ENCODE measurements at regions not wholly inside any gene's neighbourhood (a gene's known extent, or its start where the extent isn't known, plus 50 kb on each side); places are given as distances from the start of the nearest gene placed in this dataset.

GRCh38 chr6:168721571-168721970, 280.6 kb downstream of the SMOC2 start:
- no peak for TF ChIP-seq POLR2A (IDR thresholded peaks at IDR 0.05; ENCODE audit: low read depth, low read length)
- TF ChIP-seq POLR2AphosphoS5 (IDR thresholded peaks at IDR 0.05; ENCODE audit: low read depth, low read length), result no peak
- no peak for TF ChIP-seq PAX5 (IDR thresholded peaks at IDR 0.05; ENCODE audit: insufficient read depth, low read length, severe bottlenecking)
- no peak for TF ChIP-seq TAF1 (IDR thresholded peaks at IDR 0.05; ENCODE audit: low read depth, low read length)
- no peak for TF ChIP-seq POU2F2 (IDR thresholded peaks at IDR 0.05; ENCODE audit: low read depth, low read length)
- TF ChIP-seq SPI1 (IDR thresholded peaks at IDR 0.05; ENCODE audit: low read depth, low read length), result no peak
- no peak for FAIRE-seq
- no peak for DNase-seq (ENCODE audit: insufficient read length, low spot score)

- FAIRE-seq, result no peak
- DNase-seq (ENCODE audit: insufficient read length, low spot score), result no peak
- TF ChIP-seq POLR2A (IDR thresholded peaks at IDR 0.05; ENCODE audit: low read depth, low read length) (no peak), POLR2AphosphoS5 (IDR thresholded peaks at IDR 0.05; ENCODE audit: low read depth, low read length) (no peak), SPI1 (IDR thresholded peaks at IDR 0.05; ENCODE audit: low read depth, low read length) (no peak), PAX5 (IDR thresholded peaks at IDR 0.05; ENCODE audit: insufficient read depth, low read length, severe bottlenecking) (no peak), TAF1 (IDR thresholded peaks at IDR 0.05; ENCODE audit: low read depth, low read length) (no peak), POU2F2 (IDR thresholded peaks at IDR 0.05; ENCODE audit: low read depth, low read length) (no peak)
Measured at GRCh38 chr6:168719901-168720300, 278.9 kb downstream of the SMOC2 start.

GRCh38 chr6:168718821-168719475, 278.0 kb downstream of the SMOC2 start:
- DNase-seq (ENCODE audit: insufficient read length, low spot score) (no peak), FAIRE-seq (no peak)
- no peak for TF ChIP-seq POLR2A (IDR thresholded peaks at IDR 0.05; ENCODE audit: low read depth, low read length)
- TF ChIP-seq TAF1 (IDR thresholded peaks at IDR 0.05; ENCODE audit: low read depth, low read length), result no peak
- TF ChIP-seq SPI1 (IDR thresholded peaks at IDR 0.05; ENCODE audit: low read depth, low read length), result no peak
- TF ChIP-seq POLR2AphosphoS5 (IDR thresholded peaks at IDR 0.05; ENCODE audit: low read depth, low read length), result no peak
- TF ChIP-seq POU2F2 (IDR thresholded peaks at IDR 0.05; ENCODE audit: low read depth, low read length), result no peak
- no peak for TF ChIP-seq PAX5 (IDR thresholded peaks at IDR 0.05; ENCODE audit: insufficient read depth, low read length, severe bottlenecking)
